ENCODE measurements at regions not wholly inside any gene's neighbourhood (a gene's known extent, or its start where the extent isn't known, plus 50 kb on each side); places are given as distances from the start of the nearest gene placed in this dataset.
"Not testable (repeated sequence)": the region's sequence is repeated elsewhere in the genome, so short reads cannot be mapped to it uniquely, and the experiment has no call there.

GRCh38 chr13:70235565-70235964, 127.3 kb upstream of the KLHL1 start:
- Histone ChIP-seq H3K9me3 (no peaks in the 10 kb centered on the region), H3K27me3 (no peaks in the 10 kb centered on the region), H3K4me3 (no peak overlapping the region), H3K27ac (no peak overlapping the region), H3K4me1 (no peaks in the 10 kb centered on the region), H3K36me3 (no peaks in the 10 kb centered on the region)
- TF ChIP-seq POLR2A (IDR thresholded peaks at IDR 0.05) (no peak), CTCF (IDR thresholded peaks at IDR 0.05) (no peak), POLR2AphosphoS5 (IDR thresholded peaks at IDR 0.05) (no peak)
- WGBS, 2 donors, result 86% methylated on average over 2 of the region's 2 CpGs
- DNase-seq (no peak), ATAC-seq (ENCODE audit: low FRiP score in 2 of 2) (no peak)

- Histone ChIP-seq H3K4me1 (no peaks in the 10 kb centered on the region), H3K4me3 (no peak overlapping the region), H3K27ac (no peak overlapping the region), H3K27me3 (no peaks in the 10 kb centered on the region), H3K36me3 (no peaks in the 10 kb centered on the region), H3K9me3 (no peaks in the 10 kb centered on the region)
- ATAC-seq (ENCODE audit: low FRiP score in 2 of 2), result no peak
- WGBS, 2 donors, result 94 to 96% methylated on average over 6 of the region's 6 CpGs
- TF ChIP-seq POLR2A (IDR thresholded peaks at IDR 0.05) (no peak), POLR2AphosphoS5 (IDR thresholded peaks at IDR 0.05) (no peak), EP300 (IDR thresholded peaks at IDR 0.05) (no peak), CTCF (IDR thresholded peaks at IDR 0.05) (no peak)
- DNase-seq, result no peak
These were observed 115.7 kb upstream of the KLHL1 start for GRCh38 chr13:70223911-70224310.

GRCh38 chr13:70222926-70223325, 114.7 kb upstream of the KLHL1 start:
- 76 to 85% methylated on average over 2 of the region's 2 CpGs for WGBS, 2 donors
- Histone ChIP-seq H3K27ac (no peak overlapping the region), H3K4me1 (no peaks in the 10 kb centered on the region)

GRCh38 chr13:70218618-70219017, 110.4 kb upstream of the KLHL1 start:
- WGBS, 2 donors, result 89 to 90% methylated on average over 3 of the region's 3 CpGs

More at GRCh38 chr13:70222926-70223325, 114.7 kb upstream of the KLHL1 start:
- H3K36me3 ChIP-seq, result no peaks in the 10 kb centered on the region
- DNase-seq, result no peak
- no peak overlapping the region for H3K4me3 ChIP-seq
- H3K9me3 ChIP-seq, result no peaks in the 10 kb centered on the region
- TF ChIP-seq EP300 (IDR thresholded peaks at IDR 0.05) (no peak), POLR2AphosphoS5 (IDR thresholded peaks at IDR 0.05) (no peak), POLR2A (IDR thresholded peaks at IDR 0.05) (no peak), CTCF (IDR thresholded peaks at IDR 0.05) (no peak)
- no peaks in the 10 kb centered on the region for H3K27me3 ChIP-seq
- no peak for ATAC-seq (ENCODE audit: low FRiP score in 2 of 2)

GRCh38 chr13:70208968-70209367, 100.7 kb upstream of the KLHL1 start:
- ATAC-seq (ENCODE audit: low FRiP score in 2 of 2); H3K9me3 ChIP-seq; DNase-seq: not testable (repeated sequence)

More at GRCh38 chr13:70218618-70219017, 110.4 kb upstream of the KLHL1 start:
- Histone ChIP-seq H3K27me3 (no peaks in the 10 kb centered on the region), H3K4me1 (no peaks in the 10 kb centered on the region), H3K27ac (no peak overlapping the region), H3K36me3 (no peaks in the 10 kb centered on the region), H3K9me3 (no peaks in the 10 kb centered on the region), H3K4me3 (no peak overlapping the region)
- TF ChIP-seq EP300 (IDR thresholded peaks at IDR 0.05), result no peak
- no peak for TF ChIP-seq POLR2AphosphoS5 (IDR thresholded peaks at IDR 0.05)
- no peak for TF ChIP-seq CTCF (IDR thresholded peaks at IDR 0.05)
- TF ChIP-seq POLR2A (IDR thresholded peaks at IDR 0.05), result no peak
- ATAC-seq (ENCODE audit: low FRiP score in 2 of 2) (no peak), DNase-seq (no peak)

More at GRCh38 chr13:70208968-70209367, 100.7 kb upstream of the KLHL1 start:
- not testable (repeated sequence) for H3K4me3 ChIP-seq, H3K36me3 ChIP-seq, H3K27ac ChIP-seq, H3K27me3 ChIP-seq, H3K4me1 ChIP-seq
- WGBS, 2 donors, result 78 to 85% methylated on average over 10 to 11 of the region's 11 CpGs
